ENCODE measurements at regions not wholly inside any gene's neighbourhood (a gene's known extent, or its start where the extent isn't known, plus 50 kb on each side); places are given as distances from the start of the nearest gene placed in this dataset.

- no peak for FAIRE-seq
These were observed 84.3 kb downstream of the TNFAIP2 start for GRCh38 chr14:103207388-103208072.

GRCh38 chr14:103209054-103209453 lies 85.8 kb downstream of the TNFAIP2 start:
- no peak for FAIRE-seq

GRCh38 chr14:103209506-103209905 lies 86.2 kb downstream of the TNFAIP2 start:
- FAIRE-seq, result no peak

- FAIRE-seq, result no peak
These were observed 90.1 kb downstream of the TNFAIP2 start for GRCh38 chr14:103213331-103213730.

GRCh38 chr14:103214461-103214958 lies 91.2 kb downstream of the TNFAIP2 start:
- no peak for FAIRE-seq

- FAIRE-seq, result no peak
These were observed 93.1 kb downstream of the TNFAIP2 start for GRCh38 chr14:103216399-103216798.

GRCh38 chr14:103216857-103217256 lies 93.6 kb downstream of the TNFAIP2 start:
- FAIRE-seq, result no peak

- no peak for FAIRE-seq
These were observed 94.3 kb downstream of the TNFAIP2 start for GRCh38 chr14:103217538-103217937.

- no peak for FAIRE-seq
These were observed 97.1 kb downstream of the TNFAIP2 start for GRCh38 chr14:103220134-103220981.

- FAIRE-seq, result no peak
These were observed 97.9 kb downstream of the TNFAIP2 start for GRCh38 chr14:103220982-103221641.

GRCh38 chr14:103221781-103222358 lies 98.6 kb downstream of the TNFAIP2 start:
- no peak for FAIRE-seq

GRCh38 chr14:103223818-103224352 lies 100.6 kb downstream of the TNFAIP2 start:
- no peak for FAIRE-seq

GRCh38 chr14:103225062-103225461 lies 101.8 kb downstream of the TNFAIP2 start:
- FAIRE-seq, result no peak

- no peak for FAIRE-seq
These were observed 102.2 kb downstream of the TNFAIP2 start for GRCh38 chr14:103225476-103225875.

GRCh38 chr14:103227094-103227768 lies 104.0 kb downstream of the TNFAIP2 start:
- no peak for FAIRE-seq

GRCh38 chr14:103228076-103228806 lies 105.0 kb downstream of the TNFAIP2 start:
- FAIRE-seq, result no peak

- no peak for FAIRE-seq
These were observed 105.2 kb upstream of the EIF5 start for GRCh38 chr14:103228866-103229265.

GRCh38 chr14:103230021-103230420 lies 104.0 kb upstream of the EIF5 start:
- FAIRE-seq, result no peak

- FAIRE-seq, result no peak
These were observed 103.2 kb upstream of the EIF5 start for GRCh38 chr14:103230658-103231334.

- no peak for FAIRE-seq
These were observed 102.5 kb upstream of the EIF5 start for GRCh38 chr14:103231376-103232019.
